MCF 10A (cell line): ENCODE measurements at regions not wholly inside any gene's neighbourhood (a gene's known extent, or its start where the extent isn't known, plus 50 kb on each side); places are given as distances from the start of the nearest gene placed in this dataset.

Source experiments
- BruUV-seq: library from RNA; stranded (reverse); fragments of 400-500 nt; replicated peaks from 2 replicates; lab custom pipeline; 2021; lab: Mats Ljungman, UMichigan
- CTCF ChIA-PET: fragments of 300-600 bp; sonication (Branson Sonifier 250); formaldehyde crosslinking; extraction: SDS; loops from one replicate; lab custom pipeline; 2021; ENCODE audit warnings: antibody characterized with exemption, inconsistent platforms; lab: Yijun Ruan, JAX
- POLR2A ChIA-PET: fragments of 300-600, 350-650 bp; sonication (Branson Sonifier 250); formaldehyde crosslinking; extraction: SDS; loops from one replicate; lab custom pipeline; 2020; ENCODE audit warnings: antibody characterized with exemption, inconsistent platforms; lab: Yijun Ruan, JAX
- DNase-seq: peaks from one replicate; pipeline ENCODE4 v3.0.0-alpha.2; 2018; ENCODE audit not compliant: unreplicated experiment
- H3K27ac Mint-ChIP-seq: one replicate; pipeline ENCODE4 v1.8.0; 2022; ENCODE audit warnings: mild to moderate bottlenecking, low read depth, mixed read lengths; ENCODE audit not compliant: unreplicated experiment
- H3K27me3 Mint-ChIP-seq: one replicate; pipeline ENCODE4 v1.8.0; 2022; ENCODE audit warnings: mixed read lengths; ENCODE audit not compliant: insufficient read depth, unreplicated experiment
- H3K36me3 Mint-ChIP-seq: one replicate; pipeline ENCODE4 v1.8.0; 2022; ENCODE audit warnings: mild to moderate bottlenecking, moderate library complexity, mixed read lengths; ENCODE audit not compliant: insufficient read depth, unreplicated experiment
- H3K4me1 Mint-ChIP-seq: one replicate; pipeline ENCODE4 v1.8.0; 2022; ENCODE audit warnings: mixed read lengths; ENCODE audit not compliant: insufficient read depth, unreplicated experiment
- H3K4me3 Mint-ChIP-seq: one replicate; pipeline ENCODE4 v1.8.0; 2022; ENCODE audit warnings: mild to moderate bottlenecking, moderate library complexity, mixed read lengths; ENCODE audit not compliant: unreplicated experiment
- H3K9me3 Mint-ChIP-seq: one replicate; pipeline ENCODE4 v1.8.0; 2022; ENCODE audit warnings: mixed read lengths; ENCODE audit not compliant: unreplicated experiment
- intact Hi-C: fragments of 100-400 bp; cut with micrococcal nuclease; formaldehyde crosslinking; loops from 2 replicates; pipeline ENCODE4 v1.14.1; 2022
- TF ChIP-seq, protein P1 (sequence below): fragments of 200-600 bp; IDR thresholded peaks from one replicate; pipeline ENCODE4 v1.8.0; 2022; ENCODE audit warnings: antibody characterized with exemption, mild to moderate bottlenecking; ENCODE audit not compliant: unreplicated experiment

- DNase-seq: no peak
- Mint-ChIP-seq H3K36me3 (no peaks in the 10 kb centered on the region), H3K27ac (no peak overlapping the region), H3K4me1 (no peaks in the 10 kb centered on the region), H3K4me3 (no peak overlapping the region), H3K27me3 (peaks cover 53% of the 10 kb centered on the region), H3K9me3 (no peaks in the 10 kb centered on the region)
- ChIA-PET POLR2A (interaction anchor here (0.7 kb wide), 1 partner anchor 757 kb away, joined by 4 read pairs; no protein-coding TSS in a partner anchor), CTCF (no interaction called here)
- no TSS peak for BruUV-seq
- intact Hi-C loops: no loop called here
- TF ChIP-seq, protein P1, sequence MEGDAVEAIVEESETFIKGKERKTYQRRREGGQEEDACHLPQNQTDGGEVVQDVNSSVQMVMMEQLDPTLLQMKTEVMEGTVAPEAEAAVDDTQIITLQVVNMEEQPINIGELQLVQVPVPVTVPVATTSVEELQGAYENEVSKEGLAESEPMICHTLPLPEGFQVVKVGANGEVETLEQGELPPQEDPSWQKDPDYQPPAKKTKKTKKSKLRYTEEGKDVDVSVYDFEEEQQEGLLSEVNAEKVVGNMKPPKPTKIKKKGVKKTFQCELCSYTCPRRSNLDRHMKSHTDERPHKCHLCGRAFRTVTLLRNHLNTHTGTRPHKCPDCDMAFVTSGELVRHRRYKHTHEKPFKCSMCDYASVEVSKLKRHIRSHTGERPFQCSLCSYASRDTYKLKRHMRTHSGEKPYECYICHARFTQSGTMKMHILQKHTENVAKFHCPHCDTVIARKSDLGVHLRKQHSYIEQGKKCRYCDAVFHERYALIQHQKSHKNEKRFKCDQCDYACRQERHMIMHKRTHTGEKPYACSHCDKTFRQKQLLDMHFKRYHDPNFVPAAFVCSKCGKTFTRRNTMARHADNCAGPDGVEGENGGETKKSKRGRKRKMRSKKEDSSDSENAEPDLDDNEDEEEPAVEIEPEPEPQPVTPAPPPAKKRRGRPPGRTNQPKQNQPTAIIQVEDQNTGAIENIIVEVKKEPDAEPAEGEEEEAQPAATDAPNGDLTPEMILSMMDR: no peak
Observed at GRCh38 chr1:24991697-24992096, 61.6 kb upstream of the RUNX3 start.

- no TSS peak for BruUV-seq
- H3K9me3 Mint-ChIP-seq: no peaks in the 10 kb centered on the region
- CTCF ChIA-PET: no interaction called here
- peaks cover 53% of the 10 kb centered on the region for H3K27me3 Mint-ChIP-seq
- H3K27ac Mint-ChIP-seq: no peak overlapping the region
- no peaks in the 10 kb centered on the region for H3K4me1 Mint-ChIP-seq
- no peak for DNase-seq
- no peaks in the 10 kb centered on the region for H3K36me3 Mint-ChIP-seq
- TF ChIP-seq, protein P1: no peak
- intact Hi-C loops: no loop called here
- POLR2A ChIA-PET: no interaction called here
- H3K4me3 Mint-ChIP-seq: no peak overlapping the region
Observed at GRCh38 chr1:24990779-24991641, 60.9 kb upstream of the RUNX3 start.

GRCh38 chr1:24990136-24990535 is 60.1 kb upstream of the RUNX3 start:
- CTCF ChIA-PET: no interaction called here
- no TSS peak for BruUV-seq
- intact Hi-C loops: no loop called here

DNA sequence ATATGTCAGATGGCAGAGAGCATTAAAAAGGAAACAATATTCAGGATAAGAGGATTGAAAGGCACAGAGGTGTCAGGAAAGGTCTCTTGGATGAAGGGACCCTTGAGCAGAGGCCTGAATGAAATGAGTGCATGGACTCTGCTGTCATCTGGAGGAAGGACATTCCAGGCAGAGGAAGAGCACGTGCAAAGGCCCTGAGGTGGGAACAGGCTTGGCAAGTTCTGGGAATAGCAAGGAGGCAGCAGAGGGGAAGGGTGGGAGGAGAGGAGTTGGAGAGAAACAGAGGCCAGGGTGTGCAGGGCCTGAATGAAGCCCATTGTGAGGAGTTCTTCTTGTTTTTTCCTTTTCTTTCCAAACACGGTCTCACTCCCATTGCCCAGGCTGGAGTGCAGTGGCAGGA is 59.0 kb upstream of the RUNX3 start:
- intact Hi-C loops: no loop called here
- Mint-ChIP-seq H3K36me3 (no peaks in the 10 kb centered on the region), H3K4me1 (no peaks in the 10 kb centered on the region), H3K4me3 (no peak overlapping the region), H3K27me3 (peaks cover 53% of the 10 kb centered on the region), H3K9me3 (no peaks in the 10 kb centered on the region), H3K27ac (no peak overlapping the region)
- BruUV-seq: no TSS peak
- CTCF ChIA-PET: interaction anchor here (1.3 kb wide), 1 partner anchor 48 kb away, joined by 4 read pairs; no protein-coding TSS in a partner anchor
- POLR2A ChIA-PET: no interaction called here
- no peak for DNase-seq
- TF ChIP-seq, protein P1: no peak

More at GRCh38 chr1:24990136-24990535, 60.1 kb upstream of the RUNX3 start:
- Mint-ChIP-seq H3K27me3 (peaks cover 53% of the 10 kb centered on the region), H3K4me1 (no peaks in the 10 kb centered on the region), H3K4me3 (no peak overlapping the region), H3K36me3 (no peaks in the 10 kb centered on the region), H3K27ac (no peak overlapping the region), H3K9me3 (no peaks in the 10 kb centered on the region)
- TF ChIP-seq, protein P1: no peak
- no peak for DNase-seq
- POLR2A ChIA-PET: no interaction called here
